COLO829 (cell line): ENCODE measurements at regions not wholly inside any gene's neighbourhood (a gene's known extent, or its start where the extent isn't known, plus 50 kb on each side); places are given as distances from the start of the nearest gene placed in this dataset.
"Not testable (repeated sequence)": the region's sequence is repeated elsewhere in the genome, so short reads cannot be mapped to it uniquely, and the experiment has no call there.

ENCODE experiments used
- DNase-seq: peaks from one replicate; pipeline ENCODE4 v3.0.0; 2012; ENCODE audit warnings: low spot score

DNA sequence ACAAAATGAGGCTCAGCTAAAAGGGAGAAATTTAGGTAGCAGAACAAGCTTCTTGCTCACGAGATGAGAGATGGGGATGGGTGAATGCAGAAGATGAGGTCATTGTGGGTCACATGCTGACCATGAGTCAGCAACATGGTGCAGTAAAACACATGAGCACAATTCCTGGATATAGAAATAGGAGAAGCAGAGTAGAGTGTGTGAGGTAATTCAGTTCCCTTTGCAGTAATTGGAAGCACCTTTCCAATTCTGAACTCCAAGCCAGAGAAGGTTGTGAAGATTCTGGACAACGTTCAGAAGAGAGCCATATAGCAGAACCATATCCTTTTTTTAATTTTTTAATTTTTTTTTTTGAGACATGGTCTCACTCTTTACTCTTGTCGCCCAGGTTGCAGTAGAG is 62.0 kb upstream of the LMNTD1 start:
- peak; percentile 63 for DNase-seq

- DNase-seq = no peak
Observed at GRCh38 chr12:25616286-25616685, 63.2 kb upstream of the LMNTD1 start.

DNA sequence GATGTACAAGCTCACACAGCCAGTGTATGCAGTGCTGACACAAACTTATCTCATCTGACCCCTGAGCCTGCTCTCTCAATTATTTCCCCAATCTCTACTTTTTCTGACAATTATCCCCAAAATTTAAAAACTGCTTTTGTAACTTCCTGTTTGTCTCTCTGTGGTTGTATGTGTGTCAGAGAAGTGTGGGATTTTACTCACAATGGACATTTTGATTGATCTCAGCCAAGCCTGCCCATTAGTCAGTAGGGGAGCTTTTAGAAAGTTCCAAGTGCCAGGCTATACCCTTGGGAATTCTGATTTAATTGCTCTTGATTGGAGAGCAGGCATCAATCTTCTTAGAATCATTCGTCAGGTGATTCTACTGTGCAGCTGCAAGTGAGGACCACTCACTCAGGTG is 64.9 kb upstream of the LMNTD1 start:
- no peak for DNase-seq

DNA sequence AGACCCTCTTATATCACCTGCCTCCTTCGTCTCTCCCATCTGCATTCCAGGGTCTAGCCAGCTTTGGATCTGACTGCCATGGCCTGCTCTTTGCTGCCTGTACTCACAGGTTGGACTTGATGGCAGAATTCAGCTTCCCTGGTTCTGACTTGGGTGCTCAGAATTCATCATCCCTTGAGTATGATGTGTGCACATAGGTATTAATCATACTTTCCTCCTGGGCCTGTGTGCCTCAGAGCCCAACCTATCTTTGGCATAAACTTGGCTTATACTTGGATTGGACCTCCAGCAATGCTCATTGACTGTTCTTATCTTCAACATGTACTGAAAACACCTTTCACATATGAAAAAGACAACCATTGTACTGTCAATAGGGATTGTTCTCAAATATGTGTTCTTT is 70.7 kb upstream of the LMNTD1 start:
- DNase-seq = no peak

- no peak for DNase-seq
Observed at GRCh38 chr12:25625146-25625545, 72.1 kb upstream of the LMNTD1 start.

DNA sequence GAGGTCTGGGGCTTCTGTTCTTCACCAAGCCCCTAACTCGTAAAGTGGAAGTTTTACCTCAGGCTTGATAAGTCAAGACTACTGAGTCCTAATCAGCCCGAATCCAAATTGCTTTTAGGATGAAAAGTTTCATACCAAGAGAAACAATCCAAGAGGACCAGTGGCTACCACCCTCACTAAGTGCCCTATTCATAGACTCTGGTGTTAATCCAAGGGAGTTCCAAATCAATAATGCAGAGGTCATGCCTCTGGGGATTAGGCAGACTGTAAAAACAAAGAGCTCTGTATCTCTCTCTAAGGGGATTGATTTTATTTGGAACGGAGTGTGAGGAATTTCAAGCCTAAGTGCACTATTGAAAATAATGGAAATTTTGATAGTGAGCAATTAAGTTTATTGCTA is 76.3 kb upstream of the LMNTD1 start:
- DNase-seq = peak; percentile 16

GRCh38 chr12:25630735-25631515 is 77.8 kb upstream of the LMNTD1 start:
- not testable (repeated sequence) for DNase-seq

- DNase-seq = not testable (repeated sequence)
Observed at GRCh38 chr12:25633149-25633548, 80.1 kb upstream of the LMNTD1 start.

- DNase-seq = no peak
Observed at GRCh38 chr12:25637752-25638151, 84.7 kb upstream of the LMNTD1 start.

DNA sequence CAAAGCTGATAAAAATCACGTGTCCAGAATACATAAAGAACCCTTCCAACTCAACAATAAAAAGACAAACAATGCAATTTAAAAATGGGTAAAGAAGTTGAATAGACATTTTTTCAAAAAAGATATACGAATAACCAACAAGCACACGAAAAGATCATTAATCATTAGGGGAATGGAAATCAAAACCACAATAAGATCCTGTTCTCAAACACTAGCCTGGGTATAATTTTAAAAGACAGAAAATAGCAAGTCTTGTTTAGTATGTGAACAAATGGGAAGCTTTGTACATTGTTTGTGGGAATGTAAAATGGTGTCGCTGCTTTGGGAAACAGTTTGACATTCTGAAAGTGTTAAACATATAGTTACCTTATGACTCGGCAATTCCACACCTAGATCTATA is 86.3 kb upstream of the LMNTD1 start:
- DNase-seq = peak; percentile 4

DNA sequence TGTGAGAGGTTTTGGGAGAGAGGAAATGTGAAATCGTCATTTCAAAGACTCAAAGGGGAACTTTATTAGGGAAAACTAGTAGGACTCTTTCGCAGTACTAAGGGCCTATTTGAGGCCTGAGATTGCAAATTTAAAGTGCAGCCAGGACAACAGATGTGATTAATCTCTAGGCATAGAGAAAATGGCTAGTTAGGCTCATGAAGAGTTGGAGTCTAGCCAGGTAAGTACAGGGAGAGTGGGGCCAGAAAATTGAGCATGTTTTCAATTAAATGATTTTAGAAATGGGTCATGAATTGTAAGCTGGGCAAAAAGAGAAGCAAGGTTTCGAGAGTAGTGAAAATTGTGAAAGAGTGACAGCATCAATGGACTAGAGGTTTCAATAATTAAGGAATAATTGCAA is 91.9 kb upstream of the LMNTD1 start:
- DNase-seq = no peak

DNA sequence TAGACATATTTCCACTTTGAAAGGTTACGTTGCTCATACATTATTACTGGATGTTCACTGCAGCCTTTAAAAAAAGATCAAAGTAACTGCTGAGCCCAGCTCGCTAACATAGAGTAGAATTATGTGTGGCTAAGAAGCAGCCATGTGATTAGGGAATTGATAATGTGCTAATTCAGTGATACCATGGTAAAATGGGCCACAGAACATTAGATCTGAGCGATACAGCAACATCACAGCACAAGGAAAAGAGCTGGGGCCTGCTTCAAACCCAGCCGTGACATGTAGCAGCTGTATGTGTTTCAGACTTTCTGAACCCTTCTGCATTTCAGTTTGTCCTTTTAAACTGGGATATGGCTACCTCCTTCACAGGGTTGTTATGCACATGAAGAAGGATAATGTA is 92.3 kb upstream of the LMNTD1 start:
- no peak for DNase-seq

- DNase-seq = no peak
Observed at GRCh38 chr12:25651931-25652330, 98.8 kb upstream of the LMNTD1 start.

DNA sequence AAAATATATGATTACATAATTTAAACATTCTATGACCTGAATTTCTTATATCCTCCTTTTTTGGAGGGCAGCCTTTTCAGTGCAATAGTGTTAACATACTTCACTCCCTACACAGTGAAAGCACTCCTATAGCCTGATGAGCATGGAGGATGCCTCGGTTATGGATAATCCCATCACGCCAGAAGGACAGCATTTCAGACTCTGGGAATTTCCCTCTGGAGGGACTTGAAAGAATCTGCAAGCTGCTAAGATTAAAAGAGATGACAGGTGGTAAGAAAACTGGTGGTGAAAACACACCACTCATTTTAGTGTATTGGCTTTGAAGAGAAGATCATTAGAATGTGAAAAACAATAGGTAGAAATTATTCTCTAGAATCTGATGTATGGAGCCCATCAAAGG is 99.3 kb upstream of the LMNTD1 start:
- no peak for DNase-seq

GRCh38 chr12:25653487-25654175 is 100.5 kb upstream of the LMNTD1 start:
- no peak for DNase-seq

DNA sequence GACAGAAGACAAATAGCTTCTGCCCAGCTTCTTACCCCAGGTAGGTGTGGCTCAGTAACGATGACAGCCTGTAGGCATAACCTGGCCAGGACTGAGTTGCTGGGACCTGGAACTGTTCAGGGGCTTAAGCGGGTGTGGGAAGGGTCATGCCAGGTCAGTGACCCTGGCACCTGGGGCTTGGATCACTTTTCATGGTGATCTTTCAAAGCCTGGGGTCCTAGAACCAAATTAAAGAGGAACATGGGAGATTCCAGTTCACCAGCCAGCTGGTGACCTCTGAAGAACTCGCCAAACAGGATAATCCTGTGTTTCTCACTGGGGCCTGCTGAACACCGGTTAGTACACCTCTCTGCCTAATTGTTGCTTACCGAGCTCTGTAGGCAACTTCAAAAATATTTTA is 102.6 kb upstream of the LMNTD1 start:
- DNase-seq = no peak

GRCh38 chr12:25659621-25660020 is 106.5 kb upstream of the LMNTD1 start:
- DNase-seq = no peak

- peak; percentile 79 for DNase-seq
Observed at GRCh38 chr12:25670076-25671055, 117.3 kb upstream of the LMNTD1 start.

DNA sequence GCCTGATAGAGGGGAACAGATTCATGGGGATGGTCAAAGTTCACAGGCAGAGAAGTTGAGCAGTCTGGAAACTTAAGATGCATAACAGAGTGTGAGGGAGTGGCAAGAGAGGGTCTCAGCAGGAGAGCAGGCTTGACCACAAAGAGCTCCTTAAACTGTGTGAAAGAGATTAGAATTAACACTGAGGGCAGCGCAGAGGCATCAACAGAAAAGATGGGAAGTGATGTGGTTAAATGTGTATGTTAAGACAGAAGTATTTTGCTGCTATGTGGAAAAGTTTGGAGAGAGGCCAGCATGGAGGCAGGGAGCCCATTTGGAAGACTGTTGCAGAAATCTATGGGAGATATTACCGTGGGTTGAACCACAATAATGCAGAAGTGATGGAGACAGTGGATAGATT is 122.7 kb upstream of the LMNTD1 start:
- no peak for DNase-seq

GRCh38 chr12:25677232-25677937 is 124.3 kb upstream of the LMNTD1 start:
- DNase-seq = peak; percentile 35

GRCh38 chr12:25681580-25681979 is 128.5 kb upstream of the LMNTD1 start:
- no peak for DNase-seq

DNA sequence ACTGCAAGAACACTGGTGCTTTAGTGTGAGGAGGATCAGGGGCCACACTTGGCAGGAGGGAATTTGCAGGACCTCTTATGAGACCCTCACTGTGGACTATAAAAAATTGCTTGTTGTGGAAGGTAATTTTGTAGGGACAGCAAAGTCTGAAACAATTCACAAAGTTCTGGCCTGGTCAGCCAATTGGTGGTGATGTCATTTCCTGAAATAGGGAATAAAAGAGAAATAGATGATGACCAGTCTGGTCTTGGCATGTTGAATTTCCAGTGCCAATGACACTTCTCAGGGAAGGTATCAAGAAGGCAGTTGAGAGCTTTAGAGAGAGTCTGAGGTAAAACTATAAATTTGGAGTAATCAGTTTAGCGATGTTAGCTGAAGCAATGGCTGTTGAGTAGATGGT is 129.3 kb upstream of the LMNTD1 start:
- no peak for DNase-seq
